ENCODE measurements at regions not wholly inside any gene's neighbourhood (a gene's known extent, or its start where the extent isn't known, plus 50 kb on each side); places are given as distances from the start of the nearest gene placed in this dataset.

GRCh38 chr14:101220921-101221510 lies 317.5 kb upstream of the RTL1 start:
- no TSS peak for BruUV-seq (replicated peaks)
- no peaks in the 10 kb centered on the region for H3K79me2 ChIP-seq (ENCODE audit: insufficient read depth, low read depth, low read length)
- no peak for DNase-seq (ENCODE audit: low spot score)
- no peak overlapping the region for H3K4me2 ChIP-seq (ENCODE audit: low read length)
- no peak for TF ChIP-seq EZH2phosphoT487 (IDR thresholded peaks at IDR 0.05; ENCODE audit: borderline replicate concordance, low read depth, low read length)
- TF ChIP-seq CTCF (conservative IDR thresholded peaks at IDR 0.05; ENCODE audit: low read length): no peak
- ChIA-PET POLR2A (no interaction called here), CTCF (ENCODE audit: unreplicated experiment) (no interaction called here)
- H3K9me2 ChIP-seq (ENCODE audit: insufficient read depth, low read length): no peaks in the 10 kb centered on the region
- no peaks in the 10 kb centered on the region for H3K4me1 ChIP-seq (ENCODE audit: insufficient read depth, low read length, poor library complexity, severe bottlenecking)
- H3K9me3 ChIP-seq (ENCODE audit: low read length): no peaks in the 10 kb centered on the region
- no peak overlapping the region for H3K27ac ChIP-seq (ENCODE audit: low read depth, low read length, poor library complexity, severe bottlenecking)
- no peaks in the 10 kb centered on the region for H3K36me3 ChIP-seq (ENCODE audit: insufficient read depth, low read length)
- H2AFZ ChIP-seq (ENCODE audit: low read length): no peak overlapping the region
- no peaks in the 10 kb centered on the region for H4K20me1 ChIP-seq (ENCODE audit: insufficient read depth, low read length)
- no peak overlapping the region for H3K4me3 ChIP-seq (ENCODE audit: low read depth, low read length, poor library complexity, severe bottlenecking)
- intact Hi-C loops (cut with micrococcal nuclease; ENCODE audit: unreplicated experiment): no loop called here

DNA sequence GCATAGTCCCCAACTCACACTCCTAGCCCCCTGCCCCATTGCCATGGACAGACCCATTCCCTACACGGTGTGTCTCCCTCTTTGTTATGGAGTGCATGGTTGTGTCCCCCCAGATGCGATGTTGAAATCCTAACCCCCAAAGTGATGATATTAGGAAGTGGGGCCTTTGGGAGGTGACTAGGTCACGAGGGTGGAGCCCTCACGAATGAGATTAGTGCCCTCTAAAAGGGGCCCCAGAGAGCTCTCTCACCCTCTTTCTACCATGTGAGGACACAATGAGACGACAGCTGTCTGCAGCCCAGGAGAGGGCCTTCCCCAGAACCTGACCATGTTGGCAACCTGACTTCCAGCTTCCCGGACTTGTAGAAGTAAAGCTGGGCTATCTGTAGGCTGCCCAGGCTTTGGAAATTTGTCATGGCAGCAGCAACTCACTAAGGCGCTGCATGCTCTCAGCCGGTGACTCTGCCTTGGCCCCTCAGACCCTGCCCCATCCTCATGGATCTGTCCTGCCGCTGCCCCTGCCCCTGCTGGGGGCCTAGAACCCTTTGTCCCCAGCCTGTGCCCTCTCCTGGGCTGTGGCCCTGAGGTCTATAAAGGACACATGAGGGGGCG lies 318.1 kb upstream of the RTL1 start:
- Histone ChIP-seq H3K36me3 (ENCODE audit: insufficient read depth, low read length) (no peaks in the 10 kb centered on the region), H2AFZ (ENCODE audit: low read length) (no peak overlapping the region)
- POLR2A ChIA-PET: no interaction called here

More for the DNA sequence above, 318.1 kb upstream of the RTL1 start:
- intact Hi-C loops (cut with micrococcal nuclease; ENCODE audit: unreplicated experiment): no loop called here
- no peak overlapping the region for H3K4me2 ChIP-seq (ENCODE audit: low read length)
- H4K20me1 ChIP-seq (ENCODE audit: insufficient read depth, low read length): no peaks in the 10 kb centered on the region
- no peaks in the 10 kb centered on the region for H3K4me1 ChIP-seq (ENCODE audit: insufficient read depth, low read length, poor library complexity, severe bottlenecking)
- no peak overlapping the region for H3K4me3 ChIP-seq (ENCODE audit: low read depth, low read length, poor library complexity, severe bottlenecking)
- no TSS peak for BruUV-seq (replicated peaks)
- no peaks in the 10 kb centered on the region for H3K9me3 ChIP-seq (ENCODE audit: low read length)
- no peaks in the 10 kb centered on the region for H3K79me2 ChIP-seq (ENCODE audit: insufficient read depth, low read depth, low read length)
- TF ChIP-seq EZH2phosphoT487 (IDR thresholded peaks at IDR 0.05; ENCODE audit: borderline replicate concordance, low read depth, low read length): no peak
- no peak for TF ChIP-seq CTCF (conservative IDR thresholded peaks at IDR 0.05; ENCODE audit: low read length)
- CTCF ChIA-PET (ENCODE audit: unreplicated experiment): no interaction called here
- DNase-seq (ENCODE audit: low spot score): no peak
- no peak overlapping the region for H3K27ac ChIP-seq (ENCODE audit: low read depth, low read length, poor library complexity, severe bottlenecking)
- no peaks in the 10 kb centered on the region for H3K9me2 ChIP-seq (ENCODE audit: insufficient read depth, low read length)

Data from OCI-LY7 (cell line).